ENCODE measurements at regions not wholly inside any gene's neighbourhood (a gene's known extent, or its start where the extent isn't known, plus 50 kb on each side); places are given as distances from the start of the nearest gene placed in this dataset.

DNA sequence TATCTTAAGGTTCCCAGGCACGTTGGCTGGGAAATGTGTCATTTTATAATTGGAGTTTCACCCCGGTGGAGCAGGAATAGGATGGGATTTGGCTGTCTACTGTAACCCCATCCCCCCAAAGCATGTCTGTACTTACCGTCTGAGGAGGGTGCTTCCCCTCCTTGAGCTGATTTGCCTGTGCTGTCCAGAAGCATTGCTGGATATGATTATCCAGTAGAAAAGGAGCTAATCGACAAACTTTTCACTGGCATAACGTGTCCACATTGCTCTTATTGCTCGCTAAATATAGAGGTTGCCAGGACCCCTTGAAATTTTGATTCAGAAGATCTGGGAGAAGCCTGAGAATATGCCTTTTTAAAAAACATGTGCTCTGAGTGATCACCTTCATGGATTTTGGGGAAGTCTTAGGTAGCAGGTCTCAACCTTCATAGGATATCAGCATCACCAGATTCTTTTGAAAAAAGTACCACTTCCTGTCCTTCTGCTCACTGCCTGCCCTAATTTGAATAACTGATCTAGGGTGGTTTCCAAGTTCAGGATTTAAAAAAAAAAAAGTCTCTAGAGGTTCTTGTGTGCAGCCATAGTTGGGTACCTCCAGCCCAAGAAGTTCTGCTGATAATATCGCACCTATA lies 80.4 kb upstream of the KCNA1 start:
- Histone ChIP-seq H4K20me1 (replicated peaks; ENCODE audit: control insufficient read depth, extremely low read depth, insufficient read depth, low read length) (no peaks in the 10 kb centered on the region), H3K9me3 (replicated peaks; ENCODE audit: control insufficient read depth, insufficient read depth, low read length) (no peaks in the 10 kb centered on the region), H3K4me2 (ENCODE audit: insufficient read depth, low read length) (no peak overlapping the region), H3K79me2 (ENCODE audit: control insufficient read depth, insufficient read depth, low read length) (no peaks in the 10 kb centered on the region), H3K9ac (replicated peaks; ENCODE audit: extremely low read depth, insufficient read depth, low read length) (no peak overlapping the region), H3K27me3 (ENCODE audit: control insufficient read depth in 2 of 2, insufficient read depth in 2 of 2, low read length in 2 of 2) (peaks cover 0 to 3% of the 10 kb centered on the region in 2 experiments), H3K4me3 (replicated peaks in 1 of 3; ENCODE audit: insufficient read depth in 1 of 3, low read depth in 1 of 3, low read length in 3 of 3) (no peak overlapping the region), H3K27ac (ENCODE audit: insufficient read depth, low read depth, low read length) (no peak overlapping the region), H2AFZ (ENCODE audit: low read depth, low read length) (no peak overlapping the region), H3K36me3 (ENCODE audit: control insufficient read depth in 2 of 2, extremely low read depth in 1 of 2, insufficient read depth in 2 of 2, low read length in 2 of 2) (no peaks in the 10 kb centered on the region), H3K4me1 (ENCODE audit: control insufficient read depth, extremely low read depth, insufficient read depth, low read length) (peaks cover 16% of the 10 kb centered on the region), H3K9me1 (replicated peaks; ENCODE audit: control insufficient read depth, extremely low read depth, insufficient read depth, low read length) (no peaks in the 10 kb centered on the region)
- DNase-seq (ENCODE audit: low read depth, low spot score) (no peak), FAIRE-seq (no peak)
- ChIA-PET CTCF (interaction anchor here (2.2 kb wide), 1 partner anchor 26 kb away, joined by 6 read pairs; no protein-coding TSS in a partner anchor), POLR2A (no interaction called here)
- no TSS peak for BruUV-seq (replicated peaks)
- intact Hi-C loops (cut with micrococcal nuclease) = no loop called here
- TF ChIP-seq POLR2A (IDR thresholded peaks at IDR 0.05; ENCODE audit: low read depth, low read length) (no peak), EZH2 (IDR thresholded peaks at IDR 0.05; ENCODE audit: borderline replicate concordance, low read depth, low read length, severe bottlenecking) (no peak), GATA2 (IDR thresholded peaks at IDR 0.05; ENCODE audit: insufficient read depth, insufficient read length, low read depth, low read length) (no peak), JUN (IDR thresholded peaks at IDR 0.05; ENCODE audit: borderline replicate concordance, insufficient read depth, insufficient read length, low read depth) (no peak), MYC (IDR thresholded peaks at IDR 0.05; ENCODE audit: low read depth, low read length) (no peak), POLR2AphosphoS5 (IDR thresholded peaks at IDR 0.05; ENCODE audit: insufficient read depth, low read depth, low read length) (no peak), FOS (IDR thresholded peaks at IDR 0.05; ENCODE audit: borderline replicate concordance, insufficient read depth, low read length) (no peak)
- TF ChIP-seq, protein P1, sequence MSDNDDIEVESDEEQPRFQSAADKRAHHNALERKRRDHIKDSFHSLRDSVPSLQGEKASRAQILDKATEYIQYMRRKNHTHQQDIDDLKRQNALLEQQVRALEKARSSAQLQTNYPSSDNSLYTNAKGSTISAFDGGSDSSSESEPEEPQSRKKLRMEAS (IDR thresholded peaks at IDR 0.05; ENCODE audit: insufficient read depth, insufficient read length) = no peak
- TF ChIP-seq, protein P2, sequence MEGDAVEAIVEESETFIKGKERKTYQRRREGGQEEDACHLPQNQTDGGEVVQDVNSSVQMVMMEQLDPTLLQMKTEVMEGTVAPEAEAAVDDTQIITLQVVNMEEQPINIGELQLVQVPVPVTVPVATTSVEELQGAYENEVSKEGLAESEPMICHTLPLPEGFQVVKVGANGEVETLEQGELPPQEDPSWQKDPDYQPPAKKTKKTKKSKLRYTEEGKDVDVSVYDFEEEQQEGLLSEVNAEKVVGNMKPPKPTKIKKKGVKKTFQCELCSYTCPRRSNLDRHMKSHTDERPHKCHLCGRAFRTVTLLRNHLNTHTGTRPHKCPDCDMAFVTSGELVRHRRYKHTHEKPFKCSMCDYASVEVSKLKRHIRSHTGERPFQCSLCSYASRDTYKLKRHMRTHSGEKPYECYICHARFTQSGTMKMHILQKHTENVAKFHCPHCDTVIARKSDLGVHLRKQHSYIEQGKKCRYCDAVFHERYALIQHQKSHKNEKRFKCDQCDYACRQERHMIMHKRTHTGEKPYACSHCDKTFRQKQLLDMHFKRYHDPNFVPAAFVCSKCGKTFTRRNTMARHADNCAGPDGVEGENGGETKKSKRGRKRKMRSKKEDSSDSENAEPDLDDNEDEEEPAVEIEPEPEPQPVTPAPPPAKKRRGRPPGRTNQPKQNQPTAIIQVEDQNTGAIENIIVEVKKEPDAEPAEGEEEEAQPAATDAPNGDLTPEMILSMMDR (IDR thresholded peaks at IDR 0.05; ENCODE audit: extremely low read depth in 1 of 2, insufficient read depth in 1 of 2, low read depth in 1 of 2, low read length in 2 of 2) = no peak
- dilution Hi-C loops (cut with MboI; ENCODE audit: extremely low pct_ligation_motif_present, low sequenced_read_pairs) = no loop called here

All from endothelial cell of umbilical vein (primary cell).